ENCODE measurements at regions not wholly inside any gene's neighbourhood (a gene's known extent, or its start where the extent isn't known, plus 50 kb on each side); places are given as distances from the start of the nearest gene placed in this dataset.

- Histone ChIP-seq H3K27ac (ENCODE audit: low read depth in 2 of 2, low read length in 2 of 2) (no peak overlapping the region), H3K9me3 (ENCODE audit: control insufficient read depth in 2 of 3, insufficient read depth in 1 of 3, low read length in 3 of 3) (no peaks in the 10 kb centered on the region), H3K36me3 (ENCODE audit: control insufficient read depth in 2 of 3, insufficient read depth in 3 of 3, low read length in 3 of 3) (no peaks in the 10 kb centered on the region), H3K9ac (ENCODE audit: low read length in 3 of 3) (no peak overlapping the region), H3K4me3 (ENCODE audit: low read length in 3 of 3) (no peak overlapping the region), H3K27me3 (ENCODE audit: control insufficient read depth, insufficient read depth, low read length) (no peaks in the 10 kb centered on the region), H3K4me1 (ENCODE audit: control insufficient read depth in 2 of 3, insufficient read depth in 2 of 3, low read depth in 1 of 3, low read length in 3 of 3) (no peaks in the 10 kb centered on the region)
- TF ChIP-seq CTCF (IDR thresholded peaks at IDR 0.05; ENCODE audit: borderline replicate concordance, extremely low read depth, insufficient read depth), result no peak
- intact Hi-C loops (cut with DNase I), result no loop called here
- DNase-seq (peak in 1 of 5 donors; percentile 23), FAIRE-seq (no peak)
These were observed 171.0 kb upstream of the SHH start for GRCh38 chr7:155983176-155983815.

- FAIRE-seq (no peak), DNase-seq (peak in 1 of 5 donors; percentile 5)
- H3K9ac ChIP-seq (ENCODE audit: low read length in 3 of 3), result no peak overlapping the region
These were observed 169.4 kb upstream of the SHH start for GRCh38 chr7:155981703-155982102.

GRCh38 chr7:155980841-155981240 is 168.6 kb upstream of the SHH start:
- Histone ChIP-seq H3K36me3 (ENCODE audit: control insufficient read depth in 2 of 3, insufficient read depth in 3 of 3, low read length in 3 of 3) (no peaks in the 10 kb centered on the region), H3K9ac (ENCODE audit: low read length in 3 of 3) (no peak overlapping the region), H3K4me1 (ENCODE audit: control insufficient read depth in 2 of 3, insufficient read depth in 2 of 3, low read depth in 1 of 3, low read length in 3 of 3) (no peaks in the 10 kb centered on the region), H3K4me3 (ENCODE audit: low read length in 3 of 3) (no peak overlapping the region), H3K27me3 (ENCODE audit: control insufficient read depth, insufficient read depth, low read length) (no peaks in the 10 kb centered on the region), H3K9me3 (ENCODE audit: control insufficient read depth in 2 of 3, insufficient read depth in 1 of 3, low read length in 3 of 3) (no peaks in the 10 kb centered on the region), H3K27ac (ENCODE audit: low read depth in 2 of 2, low read length in 2 of 2) (no peak overlapping the region)
- FAIRE-seq, result no peak
- peak in 1 of 5 donors; percentile 5 for DNase-seq
- TF ChIP-seq CTCF (IDR thresholded peaks at IDR 0.05; ENCODE audit: borderline replicate concordance, extremely low read depth, insufficient read depth), result no peak
- intact Hi-C loops (cut with DNase I), result no loop called here

More at GRCh38 chr7:155981703-155982102, 169.4 kb upstream of the SHH start:
- Histone ChIP-seq H3K36me3 (ENCODE audit: control insufficient read depth in 2 of 3, insufficient read depth in 3 of 3, low read length in 3 of 3) (no peaks in the 10 kb centered on the region), H3K27me3 (ENCODE audit: control insufficient read depth, insufficient read depth, low read length) (no peaks in the 10 kb centered on the region), H3K4me3 (ENCODE audit: low read length in 3 of 3) (no peak overlapping the region), H3K4me1 (ENCODE audit: control insufficient read depth in 2 of 3, insufficient read depth in 2 of 3, low read depth in 1 of 3, low read length in 3 of 3) (no peaks in the 10 kb centered on the region), H3K27ac (ENCODE audit: low read depth in 2 of 2, low read length in 2 of 2) (no peak overlapping the region), H3K9me3 (ENCODE audit: control insufficient read depth in 2 of 3, insufficient read depth in 1 of 3, low read length in 3 of 3) (no peaks in the 10 kb centered on the region)
- TF ChIP-seq CTCF (IDR thresholded peaks at IDR 0.05; ENCODE audit: borderline replicate concordance, extremely low read depth, insufficient read depth), result no peak
- intact Hi-C loops (cut with DNase I), result no loop called here

GRCh38 chr7:155979994-155980393 is 167.7 kb upstream of the SHH start:
- H3K9ac ChIP-seq (ENCODE audit: low read length in 3 of 3), result no peak overlapping the region
- intact Hi-C loops (cut with DNase I), result no loop called here
- TF ChIP-seq CTCF (IDR thresholded peaks at IDR 0.05; ENCODE audit: borderline replicate concordance, extremely low read depth, insufficient read depth), result no peak
- H3K36me3 ChIP-seq (ENCODE audit: control insufficient read depth in 2 of 3, insufficient read depth in 3 of 3, low read length in 3 of 3), result no peaks in the 10 kb centered on the region
- H3K4me3 ChIP-seq (ENCODE audit: low read length in 3 of 3), result no peak overlapping the region
- FAIRE-seq, result no peak
- no peaks in the 10 kb centered on the region for H3K4me1 ChIP-seq (ENCODE audit: control insufficient read depth in 2 of 3, insufficient read depth in 2 of 3, low read depth in 1 of 3, low read length in 3 of 3)
- H3K27me3 ChIP-seq (ENCODE audit: control insufficient read depth, insufficient read depth, low read length), result no peaks in the 10 kb centered on the region
- H3K27ac ChIP-seq (ENCODE audit: low read depth in 2 of 2, low read length in 2 of 2), result no peak overlapping the region
- no peaks in the 10 kb centered on the region for H3K9me3 ChIP-seq (ENCODE audit: control insufficient read depth in 2 of 3, insufficient read depth in 1 of 3, low read length in 3 of 3)
- peak in 1 of 5 donors; percentile 6 for DNase-seq

All from kidney (tissue), 13 donors.